ENCODE measurements at regions not wholly inside any gene's neighbourhood (a gene's known extent, or its start where the extent isn't known, plus 50 kb on each side); places are given as distances from the start of the nearest gene placed in this dataset.
"Not testable (repeated sequence)": the region's sequence is repeated elsewhere in the genome, so short reads cannot be mapped to it uniquely, and the experiment has no call there.

DNA sequence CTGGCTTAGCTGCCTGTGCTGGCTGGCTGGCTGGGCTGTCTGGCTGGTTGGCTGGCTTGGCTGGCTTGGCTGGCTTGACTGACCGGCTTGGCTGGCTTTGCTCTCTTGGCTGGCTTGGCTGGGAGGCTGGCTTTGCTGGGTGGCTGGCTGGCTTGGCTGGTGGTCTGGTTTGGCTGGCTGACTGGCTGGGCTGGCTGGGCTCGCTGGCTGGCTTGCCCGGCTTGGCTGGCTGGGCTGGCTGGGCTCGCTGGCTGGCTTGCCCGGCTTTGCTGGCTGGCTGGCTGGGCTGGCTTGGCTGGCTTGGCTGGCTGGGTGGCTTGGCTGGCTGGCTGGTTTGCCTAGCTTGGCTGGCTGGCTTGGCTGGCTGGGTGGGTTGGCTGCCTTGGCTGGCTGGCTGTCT is 438.7 kb downstream of the GOLGA6L6 start:
- not testable (repeated sequence) for TF ChIP-seq CTCF, POLR2A (IDR thresholded peaks at IDR 0.05)
